H9 (cell line): ENCODE measurements at regions not wholly inside any gene's neighbourhood (a gene's known extent, or its start where the extent isn't known, plus 50 kb on each side); places are given as distances from the start of the nearest gene placed in this dataset.

Experiments
- DNase-seq: peaks from one replicate; pipeline ENCODE4 v3.0.0-alpha.2; 2017
- H2AFZ ChIP-seq: one replicate; pipeline ENCODE4 v1.6.1; 2013; ENCODE audit warnings: mild to moderate bottlenecking, low read length, control low read depth, moderate library complexity
- H2AK5ac ChIP-seq: 2 replicates; pipeline ENCODE4 v1.6.1; 2013; ENCODE audit warnings: low read length, control low read depth, mixed read lengths; ENCODE audit not compliant: insufficient read length
- H2BK120ac ChIP-seq: one replicate; pipeline ENCODE4 v1.6.1; 2013; ENCODE audit warnings: low read depth, mild to moderate bottlenecking, low read length, control low read depth, inconsistent platforms; ENCODE audit not compliant: poor library complexity, severe bottlenecking
- H2BK12ac ChIP-seq: 2 replicates; pipeline ENCODE4 v1.6.1; 2013; ENCODE audit warnings: low read length, control low read depth, mixed read lengths, low read depth; ENCODE audit not compliant: insufficient read length
- H2BK15ac ChIP-seq: 2 replicates; pipeline ENCODE4 v1.6.1; 2013; ENCODE audit warnings: low read depth, low read length, control low read depth
- H2BK20ac ChIP-seq: one replicate; pipeline ENCODE4 v1.6.1; 2013; ENCODE audit warnings: low read depth, mild to moderate bottlenecking, low read length, control low read depth, inconsistent platforms; ENCODE audit not compliant: poor library complexity, severe bottlenecking
- H2BK5ac ChIP-seq: 2 replicates; pipeline ENCODE4 v1.6.1; 2013; ENCODE audit warnings: low read length, control low read depth, mixed read lengths; ENCODE audit not compliant: insufficient read length
- H3K14ac ChIP-seq: 2 replicates; pipeline ENCODE4 v1.6.1; 2013; ENCODE audit warnings: low read length, control low read depth; ENCODE audit not compliant: insufficient read depth
- H3K18ac ChIP-seq: 2 replicates; pipeline ENCODE4 v1.6.1; 2013; ENCODE audit warnings: low read depth, mild to moderate bottlenecking, mixed read lengths, low read length, control low read depth; ENCODE audit not compliant: insufficient read length
- H3K23ac ChIP-seq: 2 replicates; pipeline ENCODE4 v1.6.1; 2013; ENCODE audit warnings: low read length, control low read depth, mixed read lengths, low read depth; ENCODE audit not compliant: insufficient read length
- H3K23me2 ChIP-seq: 2 replicates; pipeline ENCODE4 v1.6.1; 2013; ENCODE audit warnings: low read depth, mild to moderate bottlenecking, mixed read lengths, low read length, control low read depth; ENCODE audit not compliant: insufficient read length, poor library complexity, severe bottlenecking
- H3K27ac ChIP-seq: 2 replicates; pipeline ENCODE4 v1.5.1; 2013; ENCODE audit warnings: low read length, control low read depth, mixed read lengths, low read depth; ENCODE audit not compliant: insufficient read length
- H3K27me3 ChIP-seq: 2 replicates; pipeline ENCODE4 v1.6.1; 2013; ENCODE audit warnings: low read length, control low read depth, inconsistent platforms; ENCODE audit not compliant: insufficient read depth
- H3K4ac ChIP-seq: 2 replicates; pipeline ENCODE4 v1.6.1; 2013; ENCODE audit warnings: low read depth, mild to moderate bottlenecking, control low read depth, inconsistent platforms, low read length, moderate library complexity
- H3K4me1 ChIP-seq: 2 replicates; pipeline ENCODE4 v1.6.1; 2013; ENCODE audit warnings: low read length, control low read depth, inconsistent platforms; ENCODE audit not compliant: insufficient read depth
- H3K4me2 ChIP-seq: 2 replicates; pipeline ENCODE4 v1.6.1; 2013; ENCODE audit warnings: low read length, control low read depth, mixed read lengths; ENCODE audit not compliant: insufficient read length, insufficient read depth
- H3K56ac ChIP-seq: 2 replicates; pipeline ENCODE4 v1.6.1; 2013; ENCODE audit warnings: low read depth, mild to moderate bottlenecking, mixed read lengths, low read length, control low read depth; ENCODE audit not compliant: insufficient read length
- H3K79me1 ChIP-seq: 2 replicates; pipeline ENCODE4 v1.6.1; 2013; ENCODE audit warnings: low read depth, mild to moderate bottlenecking, moderate library complexity, low read length, control low read depth, inconsistent platforms; ENCODE audit not compliant: insufficient read depth, poor library complexity, severe bottlenecking
- H3K79me2 ChIP-seq: 2 replicates; pipeline ENCODE4 v1.6.1; 2013; ENCODE audit warnings: low read length, control low read depth, inconsistent platforms; ENCODE audit not compliant: insufficient read depth
- H3K9ac ChIP-seq: 2 replicates; pipeline ENCODE4 v1.6.1; 2013; ENCODE audit warnings: low read length, control low read depth, mixed read lengths; ENCODE audit not compliant: insufficient read length; ENCODE audit errors: extremely low read depth
- H3K9me3 ChIP-seq: one replicate; pipeline ENCODE4 v1.6.1; 2013; ENCODE audit warnings: low read depth, low read length, inconsistent platforms; ENCODE audit not compliant: control insufficient read depth
- H3T11ph ChIP-seq: one replicate; pipeline ENCODE4 v1.6.1; 2013; ENCODE audit warnings: mild to moderate bottlenecking, low read length, control low read depth, inconsistent platforms
- H4K20me1 ChIP-seq: one replicate; pipeline ENCODE4 v1.6.1; 2013; ENCODE audit not compliant: control insufficient read depth, insufficient read length, insufficient read depth
- H4K5ac ChIP-seq: 2 replicates; pipeline ENCODE4 v1.6.1; 2013; ENCODE audit warnings: low read depth, mild to moderate bottlenecking, mixed read lengths, low read length, control low read depth; ENCODE audit not compliant: insufficient read length
- H4K8ac ChIP-seq: replicated peaks from 2 replicates; pipeline ENCODE4 v1.6.1; 2013; ENCODE audit warnings: low read length, control low read depth, mixed read lengths, low read depth; ENCODE audit not compliant: insufficient read length
- H4K91ac ChIP-seq: 2 replicates; pipeline ENCODE4 v1.6.1; 2013; ENCODE audit warnings: low read depth, mild to moderate bottlenecking, moderate library complexity, mixed read lengths, low read length, control low read depth; ENCODE audit not compliant: insufficient read length
- H3K27ac Mint-ChIP-seq, 3 experiments: 2 replicates in 2 of 3; 3 replicates in 1 of 3; pipeline ENCODE4 v1.8.0; 2020 to 2021; ENCODE audit warnings: mixed read lengths in 3 of 3, mild to moderate bottlenecking in 1 of 3, moderate library complexity in 1 of 3
- H3K27me3 Mint-ChIP-seq: 2 replicates; pipeline ENCODE4 v1.8.0; 2021; ENCODE audit warnings: low read depth, mild to moderate bottlenecking, moderate library complexity, mixed read lengths
- H3K36me3 Mint-ChIP-seq, 3 experiments: 2 replicates in 2 of 3; 3 replicates in 1 of 3; pipeline ENCODE4 v1.8.0; 2020 to 2021; ENCODE audit warnings: low read depth in 3 of 3, mixed read lengths in 3 of 3; ENCODE audit not compliant: insufficient read depth in 1 of 3
- H3K4me1 Mint-ChIP-seq, 2 experiments: 2 replicates each; pipeline ENCODE4 v1.8.0; 2020; ENCODE audit warnings: mixed read lengths in 2 of 2
- H3K4me3 Mint-ChIP-seq, 2 experiments: 2 replicates in 1 of 2; 3 replicates in 1 of 2; pipeline ENCODE4 v1.8.0; 2020 to 2021; ENCODE audit warnings: mild to moderate bottlenecking in 2 of 2, mixed read lengths in 2 of 2, moderate library complexity in 1 of 2
- H3K9me3 Mint-ChIP-seq, 2 experiments: 2 replicates in 1 of 2; 3 replicates in 1 of 2; pipeline ENCODE4 v1.8.0; 2020; ENCODE audit warnings: mild to moderate bottlenecking in 2 of 2, mixed read lengths in 2 of 2, moderate library complexity in 1 of 2
- CTCF ChIP-seq: fragments of 200-600 bp; sonication (generic); conservative IDR thresholded peaks from 3 replicates; pipeline ENCODE4 v1.8.0; 2021; ENCODE audit warnings: antibody characterized with exemption, mild to moderate bottlenecking
- WGBS: extraction: QIAGEN DNeasy Blood & Tissue Kit; methylation state at CpG from one replicate; pipeline ENCODE4 v1.1.7; 2013; ENCODE audit warnings: missing lambda C conversion rate, low lambda C conversion rate, mixed read lengths; ENCODE audit not compliant: insufficient read length; ENCODE audit errors: extremely low coverage; 5-methylcytosine and 5-hydroxymethylcytosine counted together

- Mint-ChIP-seq H3K36me3 (peaks cover 0 to under 1% (median 0%) of the 10 kb centered on the region in 3 experiments; a peak in 2 of 7 replicates), H3K27me3 (no peaks in the 10 kb centered on the region), H3K4me1 (no peaks in the 10 kb centered on the region), H3K4me3 (no peak overlapping the region), H3K27ac (no peak overlapping the region), H3K9me3 (0 out of 5 replicates have a peak, but pooled peaks cover 0 to under 1% of the 10 kb centered on the region in 2 experiments)
- Histone ChIP-seq H3K27ac (no peak overlapping the region), H3K4me1 (no peaks in the 10 kb centered on the region), H2BK15ac (no peak overlapping the region), H3K18ac (no peak overlapping the region), H3K79me2 (no peaks in the 10 kb centered on the region), H4K5ac (no peak overlapping the region), H2BK120ac (no peak overlapping the region), H3K23me2 (no peaks in the 10 kb centered on the region), H3K4ac (no peak overlapping the region), H3K4me2 (no peak overlapping the region), H3K23ac (no peak overlapping the region), H4K20me1 (no peaks in the 10 kb centered on the region), H3K9ac (no peak overlapping the region), H3K56ac (no peak overlapping the region), H4K91ac (no peak overlapping the region), H2AK5ac (no peak overlapping the region), H3K9me3 (no peaks in the 10 kb centered on the region), H3K14ac (no peak overlapping the region), H2AFZ (no peak overlapping the region), H3K27me3 (no peaks in the 10 kb centered on the region), H3T11ph (no peak overlapping the region), H2BK20ac (no peak overlapping the region), H4K8ac (no peak overlapping the region), H2BK12ac (no peak overlapping the region), H3K79me1 (no peaks in the 10 kb centered on the region), H2BK5ac (no peak overlapping the region)
- WGBS: no CpG with 5 or more reads among the region's 1 CpG
- no peak for TF ChIP-seq CTCF
- DNase-seq: no peak
These were observed 186.4 kb downstream of the ARHGAP12 start for GRCh38 chr10:31742255-31742654.
